ENCODE measurements at regions not wholly inside any gene's neighbourhood (a gene's known extent, or its start where the extent isn't known, plus 50 kb on each side); places are given as distances from the start of the nearest gene placed in this dataset.

GRCh38 chrX:23592741-23593140, 74.6 kb upstream of the PRDX4 start:
- TF ChIP-seq POLR2A (IDR thresholded peaks at IDR 0.05; ENCODE audit: insufficient read depth in 1 of 2, low read depth in 2 of 2, low read length in 2 of 2) (no peak), USF2 (IDR thresholded peaks at IDR 0.05; ENCODE audit: low read depth, low read length) (no peak), USF2 (CRISPR knock-in tag; IDR thresholded peaks at IDR 0.05; ENCODE audit: borderline replicate concordance) (no peak), NFIC (IDR thresholded peaks at IDR 0.05; ENCODE audit: low read length) (no peak), TP53 (CRISPR knock-in tag; conservative IDR thresholded peaks at IDR 0.05) (no peak), EZH2 (conservative IDR thresholded peaks at IDR 0.05; ENCODE audit: low read depth, low read length) (no peak), CTCF (CRISPR knock-in tag; IDR thresholded peaks at IDR 0.05) (no peak), SNRNP70 (IDR thresholded peaks at IDR 0.05; ENCODE audit: low read depth, low read length) (no peak), SSRP1 (CRISPR knock-in tag; IDR thresholded peaks at IDR 0.05) (no peak), MLX (CRISPR knock-in tag; IDR thresholded peaks at IDR 0.05) (no peak), MAFK (conservative IDR thresholded peaks at IDR 0.05 in 1 of 2, IDR thresholded peaks at IDR 0.05 in 1 of 2; ENCODE audit: low read length in 2 of 2) (no peak), ZNF121 (CRISPR knock-in tag; IDR thresholded peaks at IDR 0.05) (no peak), ZNF251 (CRISPR knock-in tag; IDR thresholded peaks at IDR 0.05) (no peak), CBFB (CRISPR knock-in tag; IDR thresholded peaks at IDR 0.05) (no peak), ZNF710 (CRISPR knock-in tag; IDR thresholded peaks at IDR 0.05; ENCODE audit: borderline replicate concordance) (no peak)

Measured in HepG2 (cell line).